KMS-11 (cell line): ENCODE measurements at regions not wholly inside any gene's neighbourhood (a gene's known extent, or its start where the extent isn't known, plus 50 kb on each side); places are given as distances from the start of the nearest gene placed in this dataset.

Experiments used
- H2AFZ ChIP-seq: fragments of 200-600 bp; sonication (generic); 2 replicates; pipeline ENCODE4 v1.6.1; 2016; ENCODE audit warnings: antibody characterized with exemption, mixed run types, low read depth
- H3K27ac ChIP-seq: fragments of 200-600 bp; sonication (generic); 2 replicates; pipeline ENCODE4 v1.6.1; 2016; ENCODE audit warnings: mild to moderate bottlenecking, mixed run types
- H3K27me3 ChIP-seq: fragments of 200-600 bp; sonication (generic); 2 replicates; pipeline ENCODE4 v1.6.1; 2017; ENCODE audit warnings: mild to moderate bottlenecking, low read depth, mixed run types, moderate library complexity; ENCODE audit not compliant: insufficient read depth
- H3K36me3 ChIP-seq: fragments of 200-600 bp; sonication (generic); 2 replicates; pipeline ENCODE4 v1.6.1; 2017; ENCODE audit warnings: mild to moderate bottlenecking, mixed run types; ENCODE audit not compliant: insufficient read depth
- H3K4me1 ChIP-seq: fragments of 200-600 bp; sonication (generic); 2 replicates; pipeline ENCODE4 v1.6.1; 2016; ENCODE audit warnings: mild to moderate bottlenecking, low read depth, mixed run types; ENCODE audit not compliant: poor library complexity, severe bottlenecking
- H3K4me2 ChIP-seq: fragments of 200-600 bp; sonication (generic); 2 replicates; pipeline ENCODE4 v1.7.0; 2016; ENCODE audit warnings: mild to moderate bottlenecking, mixed run types
- H3K4me3 ChIP-seq: fragments of 200-600 bp; sonication (generic); IDR thresholded peaks from 2 replicates; pipeline ENCODE4 v1.6.1; 2017; ENCODE audit warnings: low read depth, low read length, mixed read lengths; ENCODE audit not compliant: insufficient read depth
- H3K79me2 ChIP-seq: fragments of 200-600 bp; sonication (generic); 2 replicates; pipeline ENCODE4 v1.6.1; 2016; ENCODE audit warnings: low read depth, mixed run types; ENCODE audit not compliant: insufficient read depth
- H3K9ac ChIP-seq: fragments of 200-600 bp; sonication (generic); 2 replicates; pipeline ENCODE4 v1.6.1; 2016; ENCODE audit warnings: mild to moderate bottlenecking, mixed run types
- H4K20me1 ChIP-seq: fragments of 200-600 bp; sonication (generic); 2 replicates; pipeline ENCODE4 v1.6.1; 2016; ENCODE audit warnings: mild to moderate bottlenecking, mixed run types; ENCODE audit not compliant: insufficient read depth
- TF ChIP-seq, protein P1 (sequence below): fragments of 200-600 bp; sonication (generic); conservative IDR thresholded peaks from 2 replicates; pipeline ENCODE4 v1.6.1; 2017; ENCODE audit warnings: low read depth, mild to moderate bottlenecking, antibody characterized with exemption, low read length, moderate library complexity, mixed read lengths

DNA sequence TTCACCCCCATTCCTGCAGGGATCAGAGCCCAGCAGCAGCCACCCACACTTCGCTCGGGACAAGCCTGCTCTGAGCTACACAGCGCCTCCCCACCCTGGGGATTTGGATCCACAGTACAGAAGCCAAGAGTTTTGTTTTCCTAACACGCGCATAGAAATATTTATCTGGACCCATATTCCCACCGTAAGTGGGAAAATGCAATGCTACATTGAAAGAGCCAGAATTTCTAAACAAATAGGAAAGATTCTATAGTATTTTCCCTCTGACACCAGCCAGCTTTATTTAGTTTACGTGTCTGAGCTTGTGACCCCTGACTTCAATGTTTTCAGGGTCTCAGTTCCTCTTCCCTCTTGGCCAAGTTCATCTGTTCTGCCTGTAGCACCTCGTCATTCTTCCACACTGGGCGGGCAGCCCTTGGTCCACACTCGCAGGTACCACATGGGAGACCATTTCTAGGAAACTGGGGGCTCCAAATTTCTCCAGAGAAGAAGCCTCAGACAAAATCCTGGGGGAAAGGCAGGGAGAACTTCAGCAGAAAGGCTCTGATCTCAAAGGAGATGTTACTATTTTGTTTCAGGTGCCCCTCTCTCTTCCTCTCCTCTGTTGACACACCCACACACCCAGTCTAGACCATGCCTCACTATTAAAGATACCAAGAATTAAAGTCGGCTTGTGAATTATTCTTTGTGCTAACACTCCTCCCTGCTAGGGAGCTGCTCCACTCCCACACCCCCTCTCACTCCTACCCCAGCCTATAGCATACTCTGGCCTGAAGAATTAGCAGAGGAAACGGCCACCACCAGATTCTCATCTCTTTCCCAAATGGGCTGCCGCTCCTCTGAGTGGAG, 116.0 kb upstream of the PCGF5 start:
- Histone ChIP-seq H2AFZ (no peak overlapping the region), H3K4me2 (no peak overlapping the region), H3K79me2 (no peaks in the 10 kb centered on the region), H3K36me3 (no peaks in the 10 kb centered on the region), H3K27me3 (no peaks in the 10 kb centered on the region), H3K4me3 (no peak overlapping the region), H3K4me1 (peaks cover 16% of the 10 kb centered on the region), H3K9ac (no peak overlapping the region), H4K20me1 (no peaks in the 10 kb centered on the region), H3K27ac (no peak overlapping the region)
- TF ChIP-seq, protein P1, sequence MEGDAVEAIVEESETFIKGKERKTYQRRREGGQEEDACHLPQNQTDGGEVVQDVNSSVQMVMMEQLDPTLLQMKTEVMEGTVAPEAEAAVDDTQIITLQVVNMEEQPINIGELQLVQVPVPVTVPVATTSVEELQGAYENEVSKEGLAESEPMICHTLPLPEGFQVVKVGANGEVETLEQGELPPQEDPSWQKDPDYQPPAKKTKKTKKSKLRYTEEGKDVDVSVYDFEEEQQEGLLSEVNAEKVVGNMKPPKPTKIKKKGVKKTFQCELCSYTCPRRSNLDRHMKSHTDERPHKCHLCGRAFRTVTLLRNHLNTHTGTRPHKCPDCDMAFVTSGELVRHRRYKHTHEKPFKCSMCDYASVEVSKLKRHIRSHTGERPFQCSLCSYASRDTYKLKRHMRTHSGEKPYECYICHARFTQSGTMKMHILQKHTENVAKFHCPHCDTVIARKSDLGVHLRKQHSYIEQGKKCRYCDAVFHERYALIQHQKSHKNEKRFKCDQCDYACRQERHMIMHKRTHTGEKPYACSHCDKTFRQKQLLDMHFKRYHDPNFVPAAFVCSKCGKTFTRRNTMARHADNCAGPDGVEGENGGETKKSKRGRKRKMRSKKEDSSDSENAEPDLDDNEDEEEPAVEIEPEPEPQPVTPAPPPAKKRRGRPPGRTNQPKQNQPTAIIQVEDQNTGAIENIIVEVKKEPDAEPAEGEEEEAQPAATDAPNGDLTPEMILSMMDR = no peak

- no peaks in the 10 kb centered on the region for H3K79me2 ChIP-seq
- H3K4me2 ChIP-seq = no peak overlapping the region
- H2AFZ ChIP-seq = no peak overlapping the region
- H3K36me3 ChIP-seq = no peaks in the 10 kb centered on the region
- peaks cover 8% of the 10 kb centered on the region for H3K4me1 ChIP-seq
- H3K27ac ChIP-seq = no peak overlapping the region
- H4K20me1 ChIP-seq = no peaks in the 10 kb centered on the region
- H3K4me3 ChIP-seq = no peak overlapping the region
- no peaks in the 10 kb centered on the region for H3K27me3 ChIP-seq
- H3K9ac ChIP-seq = no peak overlapping the region
- TF ChIP-seq, protein P1 = no peak
Observed at GRCh38 chr10:91105269-91105668, 115.2 kb upstream of the PCGF5 start.

DNA sequence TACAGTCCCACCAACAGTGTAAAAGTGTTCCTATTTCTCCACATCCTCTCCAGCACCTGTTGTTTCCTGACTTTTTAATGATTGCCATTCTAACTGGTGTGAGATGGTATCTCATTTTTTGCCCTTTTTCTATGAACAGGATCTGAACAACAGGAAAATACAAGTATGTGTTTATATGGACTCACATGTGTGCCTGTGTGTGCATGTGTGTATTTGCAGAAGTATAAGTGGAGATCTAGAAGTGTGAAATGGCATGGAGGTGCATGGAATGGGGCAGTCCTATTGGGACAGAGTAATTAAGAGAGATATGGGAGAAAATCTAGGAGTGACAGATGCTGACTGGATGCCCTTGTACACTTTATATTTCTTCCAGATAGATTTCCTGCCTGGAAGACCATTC, 111.6 kb upstream of the PCGF5 start:
- H3K79me2 ChIP-seq = no peaks in the 10 kb centered on the region
- no peak overlapping the region for H3K27ac ChIP-seq
- no peak overlapping the region for H3K4me3 ChIP-seq
- H3K9ac ChIP-seq = no peak overlapping the region
- no peaks in the 10 kb centered on the region for H4K20me1 ChIP-seq
- no peaks in the 10 kb centered on the region for H3K36me3 ChIP-seq
- H3K4me1 ChIP-seq = no peaks in the 10 kb centered on the region
- TF ChIP-seq, protein P1 = no peak
- H3K4me2 ChIP-seq = no peak overlapping the region
- H2AFZ ChIP-seq = no peak overlapping the region
- H3K27me3 ChIP-seq = no peaks in the 10 kb centered on the region

DNA sequence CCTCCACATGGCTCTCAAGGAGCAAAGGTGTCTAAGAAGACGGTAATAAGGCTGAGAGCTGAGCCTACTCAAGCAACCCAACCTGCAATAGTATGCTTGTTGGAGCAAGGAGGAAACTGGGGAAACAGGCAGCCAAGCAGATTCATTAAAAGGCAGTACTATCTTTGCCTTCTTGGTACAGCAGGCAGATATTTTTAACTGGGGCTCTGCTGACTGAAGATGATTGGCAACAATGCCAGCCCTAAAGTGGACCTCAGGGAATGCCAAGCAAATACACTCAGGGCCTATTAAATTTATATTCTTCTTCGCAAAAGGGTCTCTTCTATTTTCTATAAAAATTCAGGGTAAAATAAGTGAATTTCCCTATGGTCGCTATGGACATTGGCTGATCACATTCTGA, 109.4 kb upstream of the PCGF5 start:
- no peaks in the 10 kb centered on the region for H3K79me2 ChIP-seq
- H2AFZ ChIP-seq = no peak overlapping the region
- H3K4me3 ChIP-seq = no peak overlapping the region
- no peak overlapping the region for H3K27ac ChIP-seq
- no peaks in the 10 kb centered on the region for H3K27me3 ChIP-seq
- TF ChIP-seq, protein P1 = no peak
- no peaks in the 10 kb centered on the region for H3K4me1 ChIP-seq
- no peak overlapping the region for H3K9ac ChIP-seq
- no peaks in the 10 kb centered on the region for H4K20me1 ChIP-seq
- H3K4me2 ChIP-seq = no peak overlapping the region
- H3K36me3 ChIP-seq = no peaks in the 10 kb centered on the region
